HG02678 (cell line): ENCODE measurements at regions not wholly inside any gene's neighbourhood (a gene's known extent, or its start where the extent isn't known, plus 50 kb on each side); places are given as distances from the start of the nearest gene placed in this dataset.

Source experiments
- ATAC-seq: cut with Tn5 transposase; IDR thresholded peaks from one replicate; pipeline ENCODE4 v1.9.1; 2021; ENCODE audit warnings: mild to moderate bottlenecking, moderate library complexity; ENCODE audit not compliant: unreplicated experiment

DNA sequence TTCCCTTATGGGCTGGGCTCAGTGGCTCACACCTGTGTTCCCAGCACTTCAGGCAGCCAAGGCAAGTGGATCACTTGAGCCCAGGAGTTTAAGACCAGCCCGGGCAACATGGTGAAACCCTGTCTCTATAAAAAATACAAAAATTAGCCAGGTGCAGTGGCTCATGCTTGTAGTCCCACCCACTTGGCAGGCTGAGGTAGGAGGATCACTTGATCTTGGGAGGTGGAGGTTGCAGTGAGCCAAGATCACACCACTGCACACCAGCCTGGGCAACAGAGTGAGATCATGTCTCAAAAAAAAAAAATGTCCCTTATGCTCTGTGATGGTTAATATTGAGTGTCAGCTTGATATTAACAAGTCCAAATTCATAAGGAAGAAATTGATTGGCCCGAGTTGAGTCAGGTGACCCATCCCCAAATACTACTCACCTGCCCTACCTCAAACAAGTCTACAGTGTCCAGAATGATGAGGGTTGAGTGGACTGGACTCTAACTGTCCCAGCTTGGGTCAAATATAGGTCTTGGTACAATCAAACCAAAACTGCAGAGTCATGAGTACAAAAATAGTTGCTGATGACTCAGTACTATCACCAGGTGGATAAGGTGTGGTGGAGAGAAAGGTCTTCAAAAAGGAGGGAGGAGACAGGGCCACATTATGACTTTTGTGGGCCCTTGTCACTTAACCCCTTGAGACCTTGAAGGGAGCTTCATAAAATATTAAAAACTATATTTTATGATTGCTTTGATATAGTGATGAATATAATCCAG, 161.0 kb downstream of the ZNF326 start:
- no peak for ATAC-seq

DNA sequence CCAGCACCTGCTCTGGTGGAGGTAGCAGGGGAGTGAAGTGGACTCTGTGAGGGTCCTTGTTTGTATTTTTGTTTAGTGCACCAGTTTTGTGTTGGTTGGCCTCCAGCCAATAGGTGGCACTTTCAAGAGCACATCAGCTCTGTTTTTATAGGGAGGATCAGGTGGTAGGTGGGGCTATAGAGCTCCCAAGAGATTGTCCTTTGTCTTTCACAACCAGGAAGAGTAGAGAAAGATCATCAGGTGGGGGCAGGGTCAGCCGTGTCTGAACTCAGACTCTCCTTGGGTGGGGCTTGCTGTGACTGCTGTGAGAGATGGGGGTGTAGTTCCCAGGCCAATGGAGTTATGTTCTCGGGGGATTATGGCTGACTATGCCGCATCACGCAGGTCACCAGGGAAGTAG, 159.8 kb downstream of the ZNF326 start:
- no peak for ATAC-seq

DNA sequence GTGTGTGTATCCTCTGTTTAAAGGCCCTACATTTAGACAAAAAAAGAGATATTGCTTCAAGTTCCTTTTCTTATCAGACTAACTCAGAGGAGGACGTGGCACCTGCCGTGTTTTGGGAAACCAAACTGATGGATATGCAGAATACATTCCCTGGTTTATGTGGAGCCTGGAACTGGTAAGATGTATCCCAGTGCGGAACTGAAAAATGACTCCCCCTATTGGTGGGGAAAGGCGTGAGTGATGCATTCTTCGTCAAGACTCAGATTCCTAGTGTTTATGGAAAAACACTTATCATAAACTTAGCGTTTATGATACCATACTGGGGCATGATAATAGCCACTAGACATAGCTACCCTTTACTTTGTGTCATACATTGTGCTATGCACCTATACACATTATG, 154.2 kb downstream of the ZNF326 start:
- no peak for ATAC-seq

DNA sequence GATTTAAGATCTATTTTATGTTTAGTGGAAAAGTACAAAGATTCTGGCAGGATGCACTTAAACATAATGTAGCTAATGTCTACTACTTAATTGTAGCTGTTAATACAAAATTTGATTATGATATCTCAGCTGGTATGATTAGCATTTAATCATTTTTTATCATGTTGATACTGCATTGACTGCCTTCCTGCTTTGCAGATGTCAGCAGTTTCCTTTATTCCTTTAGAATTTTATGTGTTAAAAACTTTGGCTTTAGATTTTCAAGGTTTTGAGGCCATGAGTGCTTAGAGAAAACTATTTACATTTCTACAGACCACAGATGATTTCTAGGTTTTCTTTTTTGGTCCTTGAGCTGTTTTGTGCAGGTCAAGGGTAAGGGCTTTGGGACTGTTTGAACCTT, 152.2 kb downstream of the ZNF326 start:
- no peak for ATAC-seq

DNA sequence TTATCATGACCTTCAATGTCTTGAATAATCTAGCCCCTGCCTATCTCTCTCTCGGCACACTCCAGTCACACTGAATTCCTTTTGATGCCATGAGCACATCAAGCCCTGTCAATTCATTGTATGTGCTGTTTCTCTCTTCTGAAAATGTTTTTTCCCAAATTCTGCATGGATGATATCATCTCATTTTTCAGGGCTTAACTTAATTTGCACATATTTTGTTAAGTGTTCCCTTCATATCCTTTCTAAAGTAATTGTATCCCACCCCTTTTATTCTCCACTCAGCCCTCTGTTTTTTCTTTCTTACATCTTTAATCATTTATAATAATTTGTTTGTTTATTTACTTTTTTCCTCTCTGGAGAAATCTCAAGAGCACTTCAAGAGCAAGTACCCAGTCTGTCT, 149.9 kb downstream of the ZNF326 start:
- ATAC-seq, result no peak

DNA sequence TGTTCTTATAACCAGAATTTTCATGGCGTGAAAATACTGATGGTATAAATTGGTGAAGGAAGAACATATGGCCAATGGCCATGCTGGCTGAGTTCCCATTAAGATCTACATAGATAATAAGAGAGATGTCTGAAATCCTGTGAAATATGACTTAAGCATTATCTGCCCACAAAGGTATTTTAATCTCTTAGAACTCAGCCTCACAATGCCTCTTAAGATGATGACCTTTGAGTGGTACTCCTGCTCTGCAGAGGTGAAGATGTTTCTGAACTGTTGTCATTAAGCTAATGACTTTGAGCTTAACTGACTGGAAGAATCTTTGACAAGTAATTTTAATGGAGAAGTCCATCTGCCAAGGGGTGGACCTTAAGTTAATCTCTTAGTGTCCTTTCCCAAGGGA, 148.7 kb downstream of the ZNF326 start:
- no peak for ATAC-seq

DNA sequence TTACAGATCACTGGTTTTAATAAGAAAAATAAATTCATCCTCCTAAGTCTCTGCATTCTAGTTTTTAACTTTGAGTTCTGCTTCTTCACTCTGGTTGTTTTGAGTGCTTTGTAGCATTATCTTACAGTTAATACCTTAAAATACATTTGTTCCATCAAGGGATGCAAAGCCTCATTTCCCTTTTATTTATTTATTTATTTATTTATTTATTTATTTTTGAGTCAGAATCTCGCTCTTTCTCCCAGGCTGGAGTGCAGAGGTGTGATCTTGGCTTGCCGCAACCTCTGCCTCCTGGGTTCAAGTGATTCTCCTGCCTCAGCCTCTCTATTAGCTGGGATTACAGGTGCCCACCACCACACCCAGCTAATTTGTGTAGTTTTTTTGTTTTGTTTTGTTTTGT, 147.8 kb downstream of the ZNF326 start:
- ATAC-seq, result no peak

DNA sequence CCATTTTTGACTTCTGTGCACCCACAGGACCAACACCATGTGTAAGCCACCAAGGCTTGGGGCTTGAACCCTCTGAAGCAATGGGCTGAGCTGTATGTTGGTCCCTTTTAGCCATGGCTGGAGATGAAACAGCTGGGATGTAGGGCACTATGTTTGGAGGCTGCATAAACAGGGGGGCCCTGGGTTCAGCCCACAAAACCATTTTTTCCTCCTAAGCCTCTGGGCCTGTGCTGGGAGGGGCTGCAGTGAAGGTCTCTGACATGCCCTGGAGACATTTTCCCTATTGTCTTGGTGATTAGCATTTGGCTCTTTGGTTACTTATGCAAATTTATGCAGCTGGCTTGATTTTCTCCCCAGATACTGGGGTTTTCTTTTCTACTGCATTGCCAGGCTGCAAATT, 144.9 kb downstream of the ZNF326 start:
- ATAC-seq, result no peak

DNA sequence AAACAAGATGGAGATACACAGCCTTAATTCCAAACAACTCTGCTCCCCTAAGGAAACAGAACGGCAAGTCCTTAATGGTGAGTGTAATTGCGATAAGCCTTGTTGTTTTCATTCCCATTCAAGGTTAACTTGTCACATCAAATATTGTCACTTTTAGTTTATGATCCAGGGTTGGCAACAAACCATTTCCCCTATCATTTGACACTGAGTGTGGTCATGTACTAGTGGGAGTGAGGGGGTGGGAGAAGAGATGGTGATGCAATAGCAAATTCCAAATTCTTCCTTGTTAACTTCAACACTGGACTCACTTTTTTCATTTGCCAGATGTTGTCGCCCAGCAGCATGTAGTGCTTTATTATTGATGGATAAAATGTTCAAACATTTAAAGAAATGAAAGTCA, 140.4 kb downstream of the ZNF326 start:
- ATAC-seq, result no peak

DNA sequence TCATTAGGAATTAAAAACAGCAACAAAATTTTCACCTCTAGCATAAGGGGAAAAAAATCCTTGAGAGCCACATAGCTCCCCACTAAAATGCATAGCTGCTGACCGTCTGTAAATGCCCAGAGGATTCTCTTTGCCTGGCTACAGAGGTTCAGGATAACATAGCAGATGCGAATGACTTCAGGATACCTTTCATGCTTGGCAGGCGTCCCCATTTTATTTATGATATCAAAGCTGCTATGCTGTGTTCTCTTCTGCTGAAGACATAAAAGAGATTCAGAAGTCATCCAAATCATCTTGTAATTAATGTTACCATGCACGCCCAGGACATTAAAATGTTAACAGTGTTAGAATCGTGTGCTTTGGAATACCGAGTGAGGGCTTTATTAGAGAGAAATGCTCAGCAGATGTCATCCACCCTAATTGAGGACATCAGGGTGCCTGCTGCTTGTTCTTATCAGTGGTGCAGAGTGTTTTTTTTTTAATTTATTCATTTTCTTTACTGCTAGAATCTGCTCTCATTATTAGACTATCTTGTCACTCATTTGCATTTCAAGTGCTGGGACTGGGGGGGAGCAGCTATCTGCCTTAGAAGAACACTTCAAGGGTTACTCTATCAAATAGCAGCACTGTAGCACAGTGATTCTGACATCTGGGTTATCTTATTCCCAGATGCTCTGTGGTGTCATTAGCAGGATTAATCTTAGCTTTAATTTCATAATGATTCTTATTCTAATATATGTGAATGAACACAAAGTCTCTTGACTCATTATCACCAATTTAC, 139.5 kb downstream of the ZNF326 start:
- no peak for ATAC-seq

DNA sequence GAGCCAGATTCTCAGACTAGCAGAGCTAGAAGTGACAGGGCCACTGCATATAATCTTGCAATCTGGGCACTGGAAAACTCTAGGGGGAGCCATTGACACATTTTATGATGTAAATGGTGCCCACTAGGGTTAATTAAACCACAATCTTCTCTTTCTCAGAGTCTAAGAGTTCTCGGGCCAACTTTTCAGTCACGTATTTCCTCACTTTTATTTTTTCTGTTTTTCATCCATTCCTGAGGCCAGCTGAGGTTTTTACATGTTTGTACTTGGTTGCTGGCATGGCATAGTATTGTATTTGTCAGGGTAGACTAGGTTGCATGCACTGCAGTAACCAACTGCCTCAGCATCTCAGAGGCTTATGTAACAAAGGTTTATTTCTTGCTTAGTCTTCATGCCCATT, 138.2 kb downstream of the ZNF326 start:
- no peak for ATAC-seq

DNA sequence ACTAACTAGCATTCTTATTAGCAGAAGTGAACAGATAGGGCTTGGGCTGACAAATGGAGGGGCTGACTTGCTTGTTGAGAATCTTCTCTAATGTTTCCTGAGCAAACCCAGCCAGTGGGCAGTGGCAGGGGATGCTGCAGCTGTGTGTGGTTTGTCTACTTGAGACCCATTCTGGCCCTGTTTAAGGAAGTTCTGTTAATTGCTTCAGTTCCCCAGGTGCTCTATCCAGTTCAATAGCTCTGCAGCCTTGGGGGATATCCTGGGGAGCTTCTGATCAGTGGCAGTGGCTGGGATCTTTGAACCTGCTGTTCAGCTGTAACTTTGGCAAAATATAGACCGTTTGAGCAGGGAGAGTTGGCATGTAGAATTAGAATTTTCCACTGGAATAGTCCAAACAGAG, 137.4 kb downstream of the ZNF326 start:
- ATAC-seq, result no peak

DNA sequence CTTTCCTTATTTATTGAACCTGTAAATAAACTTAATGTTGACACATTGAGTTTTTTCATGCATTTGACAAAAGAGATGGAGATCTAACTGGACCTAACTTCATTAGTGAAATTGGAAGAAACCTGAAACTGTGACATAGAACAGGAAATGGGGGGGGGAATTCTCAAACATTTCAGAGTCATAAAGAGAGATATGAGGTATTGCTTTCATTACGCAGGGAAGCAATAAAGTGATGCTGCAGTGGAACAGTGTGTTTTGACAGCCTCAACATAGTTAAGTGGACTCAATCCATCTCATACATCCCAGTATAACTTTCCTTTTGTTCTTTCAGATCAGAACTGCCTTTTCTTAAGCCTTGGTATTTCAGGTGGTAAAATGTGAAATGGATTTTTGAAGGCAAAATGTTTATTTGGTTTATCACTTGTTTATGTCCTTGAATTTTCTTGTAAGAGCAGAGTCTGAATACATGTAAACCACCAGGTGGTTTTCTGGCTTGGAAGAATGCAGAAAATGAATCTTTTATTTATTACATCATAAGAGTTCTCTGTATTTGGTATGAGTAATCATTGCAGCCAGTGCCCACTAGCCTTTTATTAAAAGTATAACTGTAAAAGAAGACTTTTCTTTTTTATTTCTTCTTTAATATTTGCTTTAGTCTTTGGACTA, 132.5 kb downstream of the ZNF326 start:
- ATAC-seq, result peak; percentile 72

DNA sequence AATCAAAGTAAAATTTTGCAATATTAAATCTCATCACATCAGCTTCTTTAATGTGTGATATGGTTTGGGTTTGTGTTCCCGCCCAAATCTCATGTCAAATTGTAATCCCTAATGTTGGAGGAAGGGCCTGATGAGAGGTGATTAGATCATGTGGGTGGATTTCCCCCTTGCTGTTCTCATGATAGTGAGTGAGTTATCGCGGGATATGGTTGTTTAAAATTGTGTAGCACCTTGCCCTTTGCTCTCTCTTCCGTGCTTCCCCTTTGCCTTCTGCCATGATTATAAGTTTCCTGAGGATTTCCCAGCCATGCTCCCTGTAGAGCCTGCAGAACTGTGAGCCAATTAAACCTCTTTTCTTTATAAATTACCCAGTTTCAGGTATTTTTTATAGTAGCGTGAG, 131.9 kb downstream of the ZNF326 start:
- ATAC-seq, result no peak

DNA sequence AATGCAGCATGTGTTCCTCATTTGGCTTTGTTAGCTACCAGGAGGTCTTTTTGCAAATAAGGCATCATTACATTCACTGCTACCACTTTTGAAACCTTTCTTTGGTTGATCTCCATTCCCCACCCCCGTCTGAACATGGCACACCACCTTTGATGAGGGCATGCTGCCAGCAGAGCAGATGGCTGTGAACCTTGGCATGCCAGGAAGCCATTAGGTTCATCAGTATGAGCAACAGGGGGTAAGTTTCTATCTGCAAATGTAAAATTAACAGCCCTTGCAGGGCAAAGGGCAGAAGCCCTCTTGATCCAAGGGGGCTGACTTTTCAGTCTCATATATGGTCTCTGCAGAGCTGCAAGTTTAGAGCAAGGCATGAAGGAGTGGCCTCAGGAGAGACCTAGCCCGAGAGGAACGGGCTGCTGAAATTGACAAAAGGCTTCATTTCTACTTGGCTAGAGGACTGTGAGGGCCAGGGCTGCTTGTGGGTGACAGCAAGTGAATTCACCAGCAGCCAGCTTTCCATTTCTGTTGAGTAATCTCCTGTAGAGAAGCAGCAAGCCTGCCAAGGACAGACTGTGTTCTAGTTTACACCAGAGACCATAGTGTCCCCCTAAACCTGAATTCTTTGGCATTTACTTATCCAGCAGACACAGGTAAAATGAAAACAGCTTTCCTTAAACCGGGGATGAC, 127.9 kb downstream of the ZNF326 start:
- no peak for ATAC-seq

DNA sequence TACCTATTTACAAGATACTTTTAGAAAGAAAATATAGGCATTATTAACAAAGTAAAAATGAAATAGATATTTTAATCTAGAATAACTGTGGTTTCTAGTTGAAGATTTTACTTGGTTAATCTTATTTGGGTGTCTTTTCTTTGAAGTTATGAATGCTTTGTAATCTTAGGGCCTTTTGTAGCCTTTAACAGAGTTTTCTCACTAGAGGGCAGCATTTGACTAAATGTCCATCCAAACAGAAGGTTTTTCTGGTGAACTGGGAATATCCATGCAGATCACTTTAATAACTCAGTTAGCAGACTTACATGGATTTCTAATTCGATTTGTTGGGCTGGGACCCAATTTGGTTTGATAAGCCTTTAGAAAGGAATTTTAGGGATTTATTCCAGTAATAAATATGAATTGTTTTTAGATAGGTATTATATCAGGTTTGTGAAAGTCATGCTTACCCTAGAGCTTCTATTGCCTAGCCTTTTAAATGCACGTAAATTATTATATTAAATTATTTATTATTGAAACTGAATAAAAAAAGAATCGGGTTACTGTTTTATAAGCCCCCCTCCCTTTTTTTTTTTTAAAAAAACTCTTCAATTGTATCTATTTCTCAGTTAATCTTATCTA, 119.7 kb downstream of the ZNF326 start:
- no peak for ATAC-seq

DNA sequence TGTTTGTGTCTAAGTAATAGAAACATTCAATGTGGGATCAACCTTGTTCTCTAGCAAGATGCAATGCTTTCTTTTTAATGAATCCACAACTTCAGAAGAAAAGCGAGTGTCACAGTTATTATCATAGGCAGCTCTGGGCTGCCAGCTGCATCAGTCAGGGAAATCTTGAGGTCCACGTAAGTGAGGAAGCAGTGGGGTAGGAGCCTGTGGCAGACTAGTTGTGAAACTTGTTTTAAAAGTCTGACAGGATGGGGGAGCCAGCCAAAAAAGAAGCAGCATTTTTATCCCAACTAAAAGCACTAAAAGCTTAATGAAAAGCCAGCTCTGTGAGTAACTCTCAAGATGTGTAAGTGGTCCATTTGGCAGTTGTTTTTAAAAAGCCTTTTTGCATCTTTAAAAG, 113.1 kb downstream of the ZNF326 start:
- ATAC-seq, result no peak

DNA sequence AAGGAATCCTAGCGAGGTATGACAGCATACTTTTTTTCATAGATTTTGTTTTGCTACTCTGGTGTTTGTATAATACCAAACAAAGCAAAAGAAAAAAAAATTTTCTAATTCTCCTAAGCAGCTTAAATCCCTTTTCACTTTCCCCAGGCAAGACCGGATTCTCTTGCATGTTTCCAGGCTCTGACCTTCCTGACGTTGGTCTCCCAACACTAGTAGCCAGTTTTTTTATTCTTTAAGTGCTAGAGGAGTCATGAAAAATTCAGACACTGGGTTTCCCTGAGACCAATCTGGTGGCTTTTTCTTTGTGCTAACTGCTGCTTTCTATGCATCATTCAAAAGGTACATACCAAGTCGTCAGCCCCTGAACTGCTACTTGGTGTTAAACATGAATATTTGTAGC, 111.4 kb downstream of the ZNF326 start:
- no peak for ATAC-seq

DNA sequence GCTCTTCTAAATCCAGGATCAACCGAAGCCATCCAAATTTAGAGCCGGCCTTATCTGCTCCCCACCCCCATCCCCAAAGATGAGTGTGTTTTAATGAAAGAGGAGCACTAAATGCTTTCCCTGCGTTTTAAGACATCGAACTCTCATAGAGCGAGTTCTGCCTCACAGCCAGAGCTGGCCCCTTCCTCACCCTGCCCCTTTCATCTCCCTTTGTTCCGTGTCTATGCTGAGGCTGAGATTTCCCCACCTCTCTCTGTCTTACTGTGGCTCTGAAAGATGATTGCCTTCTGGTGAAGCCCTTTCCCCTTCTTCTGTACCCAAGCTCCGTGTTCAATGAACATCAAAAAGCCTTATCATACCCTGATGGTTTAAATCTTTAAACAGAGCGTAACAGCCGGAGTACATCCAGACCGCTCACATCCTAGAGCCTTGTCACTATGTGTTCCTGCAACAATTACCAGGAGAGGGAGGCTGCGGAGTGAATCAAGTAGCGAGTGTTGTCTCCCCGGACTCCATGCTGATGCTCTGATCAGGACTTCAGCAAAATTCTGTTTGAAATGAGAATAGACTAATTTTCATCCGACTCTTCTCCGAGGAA, 110.1 kb downstream of the ZNF326 start:
- ATAC-seq, result no peak

DNA sequence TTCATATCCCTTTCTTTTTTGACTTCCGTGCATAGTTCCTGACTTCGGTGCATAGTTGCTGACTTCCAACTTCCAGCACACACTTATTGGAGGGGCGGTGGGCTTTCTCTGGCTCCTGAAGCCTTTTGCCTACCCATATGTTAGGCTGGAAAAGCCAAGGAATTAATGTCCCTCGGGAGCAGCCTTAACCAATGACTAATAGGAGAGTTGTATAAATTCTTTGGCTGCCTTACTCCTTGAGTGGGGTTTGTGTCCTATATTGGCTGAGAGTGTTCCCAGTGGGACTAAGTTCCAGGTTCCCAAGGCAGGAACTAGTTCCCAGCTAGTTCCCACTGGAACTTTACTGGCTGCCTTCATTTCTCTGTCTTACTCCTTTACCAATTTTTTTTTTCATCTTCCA, 105.7 kb downstream of the ZNF326 start:
- ATAC-seq, result no peak

DNA sequence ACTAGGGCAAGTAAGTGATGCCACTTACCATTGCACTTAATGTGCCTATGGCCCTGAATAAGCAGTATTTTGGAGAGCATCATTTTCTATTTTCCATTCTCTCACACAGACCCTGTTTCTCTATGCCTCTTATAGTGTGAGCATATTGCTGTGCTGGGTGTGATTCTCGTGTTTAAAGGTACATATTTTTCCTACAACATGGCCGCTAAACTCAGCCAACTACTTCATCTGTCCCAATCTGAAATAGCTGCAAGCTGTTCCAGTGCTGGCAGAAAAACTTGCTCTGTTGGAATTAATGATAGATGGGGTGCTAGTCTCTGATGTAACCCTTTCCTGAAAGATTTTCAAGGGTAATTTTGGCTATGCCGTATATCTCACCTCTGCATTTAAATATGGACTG, 97.5 kb downstream of the ZNF326 start:
- no peak for ATAC-seq
